Caco-2 (cell line): ENCODE measurements at regions not wholly inside any gene's neighbourhood (a gene's known extent, or its start where the extent isn't known, plus 50 kb on each side); places are given as distances from the start of the nearest gene placed in this dataset.

Source experiments
- BruUV-seq: library from RNA; stranded (reverse); fragments of 400-500 nt; replicated peaks from 2 replicates; lab custom pipeline; 2021; lab: Mats Ljungman, UMichigan
- CTCF ChIA-PET: fragments of 300-600 bp; sonication (Branson Sonifier 250); formaldehyde crosslinking; loops from one replicate; lab custom pipeline; 2022; ENCODE audit warnings: antibody characterized with exemption; lab: Charles Lee
- POLR2A ChIA-PET: fragments of 300-600 bp; sonication (Branson Sonifier 250); formaldehyde crosslinking; loops from one replicate; lab custom pipeline; 2022; ENCODE audit warnings: antibody characterized with exemption; lab: Charles Lee
- DNase-seq, 2 experiments: peaks; one replicate each; pipeline versions ENCODE4 v3.0.0 to v3.0.0-alpha.2; 2020 to 2022
- H3K27me3 ChIP-seq: replicated peaks from 2 replicates; pipeline ENCODE4 v1.6.0; 2011; ENCODE audit warnings: low read length; ENCODE audit not compliant: control insufficient read depth, insufficient read depth
- H3K36me3 ChIP-seq: 2 replicates; pipeline ENCODE4 v1.5.1; 2011; ENCODE audit warnings: low read length; ENCODE audit not compliant: control insufficient read depth, insufficient read depth
- H3K4me1 ChIP-seq: fragments of 250-450 bp; sonication (Bioruptor Pico); 2 replicates; pipeline ENCODE4 v1.5.1; 2020; ENCODE audit warnings: mild to moderate bottlenecking
- H3K4me3 ChIP-seq: 2 replicates; pipeline ENCODE4 v1.5.1; 2011; ENCODE audit warnings: low read depth, mild to moderate bottlenecking, control low read depth, low read length
- H3K9me3 ChIP-seq: fragments of 250-450 bp; sonication (Bioruptor Pico); 2 replicates; pipeline ENCODE4 v1.5.1; 2020; ENCODE audit warnings: mild to moderate bottlenecking, moderate library complexity
- H3K27ac Mint-ChIP-seq: one replicate; pipeline ENCODE4 v1.8.0; 2022; ENCODE audit warnings: mixed read lengths; ENCODE audit not compliant: unreplicated experiment
- H3K27me3 Mint-ChIP-seq: one replicate; pipeline ENCODE4 v1.8.0; 2022; ENCODE audit warnings: mixed read lengths; ENCODE audit not compliant: insufficient read depth, unreplicated experiment
- H3K36me3 Mint-ChIP-seq: one replicate; pipeline ENCODE4 v1.8.0; 2022; ENCODE audit warnings: mild to moderate bottlenecking, mixed read lengths; ENCODE audit not compliant: insufficient read depth, unreplicated experiment
- H3K4me1 Mint-ChIP-seq: one replicate; pipeline ENCODE4 v1.8.0; 2022; ENCODE audit warnings: low read depth, mixed read lengths; ENCODE audit not compliant: unreplicated experiment
- H3K4me3 Mint-ChIP-seq: one replicate; pipeline ENCODE4 v1.8.0; 2022; ENCODE audit warnings: mild to moderate bottlenecking, moderate library complexity, mixed read lengths; ENCODE audit not compliant: unreplicated experiment
- H3K9me3 Mint-ChIP-seq: one replicate; pipeline ENCODE4 v1.8.0; 2022; ENCODE audit warnings: mixed read lengths; ENCODE audit not compliant: unreplicated experiment
- intact Hi-C: fragments of 100-400 bp; cut with micrococcal nuclease; formaldehyde crosslinking; loops from one replicate; pipeline ENCODE4 v1.10.0; 2022; ENCODE audit not compliant: unreplicated experiment
- TF ChIP-seq, protein P1 (sequence below), 2 experiments: fragments of 200-600 bp in 1 of 2; IDR thresholded peaks; 1 replicate in 1 of 2; 2 replicates in 1 of 2; pipeline versions ENCODE4 v1.5.1 to v1.8.0; 2011 to 2022; ENCODE audit warnings: antibody characterized with exemption in 1 of 2, control low read depth in 1 of 2, inconsistent platforms in 1 of 2, low read depth in 1 of 2, low read length in 1 of 2, mild to moderate bottlenecking in 1 of 2, moderate library complexity in 1 of 2; ENCODE audit not compliant: insufficient read depth in 1 of 2, severe bottlenecking in 1 of 2, unreplicated experiment in 1 of 2

DNA sequence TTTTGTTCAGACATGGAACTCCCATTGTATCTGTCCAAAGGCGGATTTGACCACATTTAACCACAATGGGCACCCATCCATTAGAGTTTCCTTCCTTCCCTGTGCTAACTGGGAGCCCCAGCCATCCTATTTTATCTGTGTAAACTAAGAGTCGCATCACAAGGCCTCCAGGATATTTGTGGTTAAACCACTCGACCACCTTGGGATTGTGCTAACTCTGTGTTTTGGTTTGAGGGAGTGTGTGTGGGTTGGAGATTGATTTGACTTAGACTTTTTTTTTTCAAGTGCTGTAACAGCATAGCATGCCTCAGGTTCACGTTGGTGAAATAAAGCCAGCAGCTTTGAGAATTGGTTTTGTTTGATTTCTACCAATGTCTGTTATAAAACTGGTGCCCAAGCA lies 100.4 kb upstream of the TP63 start:
- BruUV-seq: no TSS peak
- H3K4me3 ChIP-seq: no peak overlapping the region
- no peak overlapping the region for H3K4me3 Mint-ChIP-seq
- no peaks in the 10 kb centered on the region for H3K36me3 ChIP-seq
- no peak overlapping the region for H3K27ac Mint-ChIP-seq
- intact Hi-C loops: no loop called here
- no peaks in the 10 kb centered on the region for H3K27me3 ChIP-seq
- POLR2A ChIA-PET: no interaction called here
- no peaks in the 10 kb centered on the region for H3K9me3 Mint-ChIP-seq
- no peaks in the 10 kb centered on the region for H3K9me3 ChIP-seq
- H3K4me1 ChIP-seq: no peaks in the 10 kb centered on the region
- no peaks in the 10 kb centered on the region for H3K36me3 Mint-ChIP-seq
- no peaks in the 10 kb centered on the region for H3K27me3 Mint-ChIP-seq
- TF ChIP-seq, protein P1, sequence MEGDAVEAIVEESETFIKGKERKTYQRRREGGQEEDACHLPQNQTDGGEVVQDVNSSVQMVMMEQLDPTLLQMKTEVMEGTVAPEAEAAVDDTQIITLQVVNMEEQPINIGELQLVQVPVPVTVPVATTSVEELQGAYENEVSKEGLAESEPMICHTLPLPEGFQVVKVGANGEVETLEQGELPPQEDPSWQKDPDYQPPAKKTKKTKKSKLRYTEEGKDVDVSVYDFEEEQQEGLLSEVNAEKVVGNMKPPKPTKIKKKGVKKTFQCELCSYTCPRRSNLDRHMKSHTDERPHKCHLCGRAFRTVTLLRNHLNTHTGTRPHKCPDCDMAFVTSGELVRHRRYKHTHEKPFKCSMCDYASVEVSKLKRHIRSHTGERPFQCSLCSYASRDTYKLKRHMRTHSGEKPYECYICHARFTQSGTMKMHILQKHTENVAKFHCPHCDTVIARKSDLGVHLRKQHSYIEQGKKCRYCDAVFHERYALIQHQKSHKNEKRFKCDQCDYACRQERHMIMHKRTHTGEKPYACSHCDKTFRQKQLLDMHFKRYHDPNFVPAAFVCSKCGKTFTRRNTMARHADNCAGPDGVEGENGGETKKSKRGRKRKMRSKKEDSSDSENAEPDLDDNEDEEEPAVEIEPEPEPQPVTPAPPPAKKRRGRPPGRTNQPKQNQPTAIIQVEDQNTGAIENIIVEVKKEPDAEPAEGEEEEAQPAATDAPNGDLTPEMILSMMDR (IDR thresholded peaks at IDR 0.05; ENCODE audit: insufficient read depth in 1 of 2, low read depth in 1 of 2, low read length in 1 of 2, severe bottlenecking in 1 of 2, unreplicated experiment in 1 of 2): no peak
- no peak for DNase-seq
- CTCF ChIA-PET: no interaction called here
- no peaks in the 10 kb centered on the region for H3K4me1 Mint-ChIP-seq

DNA sequence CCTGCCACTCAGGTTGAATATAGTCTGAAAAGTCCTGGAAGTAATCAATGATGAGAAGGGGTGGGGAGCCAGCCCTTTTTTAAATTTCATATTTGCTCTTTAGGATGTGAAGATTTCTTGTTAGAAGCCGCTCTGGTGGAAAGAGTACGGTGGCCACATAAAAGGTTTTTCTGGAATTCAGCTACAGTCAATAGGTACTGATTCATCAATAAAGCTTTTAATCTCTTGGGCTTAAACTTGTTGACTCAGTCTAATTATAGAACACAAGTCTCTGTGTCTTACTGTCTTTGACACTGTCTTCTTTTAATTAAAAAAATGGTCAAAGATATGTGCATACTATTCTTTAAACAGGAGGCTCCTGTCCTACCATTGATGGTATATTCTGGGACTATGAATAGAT lies 99.9 kb upstream of the TP63 start:
- H3K4me3 Mint-ChIP-seq: no peak overlapping the region
- intact Hi-C loops: no loop called here
- Histone ChIP-seq H3K4me1 (no peaks in the 10 kb centered on the region), H3K27me3 (no peaks in the 10 kb centered on the region), H3K9me3 (no peaks in the 10 kb centered on the region), H3K4me3 (no peak overlapping the region), H3K36me3 (no peaks in the 10 kb centered on the region)
- peaks cover under 1% of the 10 kb centered on the region for H3K27me3 Mint-ChIP-seq
- ChIA-PET POLR2A (no interaction called here), CTCF (no interaction called here)
- TF ChIP-seq, protein P1 (IDR thresholded peaks at IDR 0.05; ENCODE audit: insufficient read depth in 1 of 2, low read depth in 1 of 2, low read length in 1 of 2, severe bottlenecking in 1 of 2, unreplicated experiment in 1 of 2): no peak
- no peaks in the 10 kb centered on the region for H3K36me3 Mint-ChIP-seq
- H3K27ac Mint-ChIP-seq: no peak overlapping the region
- DNase-seq: no peak
- H3K9me3 Mint-ChIP-seq: no peaks in the 10 kb centered on the region
- no peaks in the 10 kb centered on the region for H3K4me1 Mint-ChIP-seq
- no TSS peak for BruUV-seq

DNA sequence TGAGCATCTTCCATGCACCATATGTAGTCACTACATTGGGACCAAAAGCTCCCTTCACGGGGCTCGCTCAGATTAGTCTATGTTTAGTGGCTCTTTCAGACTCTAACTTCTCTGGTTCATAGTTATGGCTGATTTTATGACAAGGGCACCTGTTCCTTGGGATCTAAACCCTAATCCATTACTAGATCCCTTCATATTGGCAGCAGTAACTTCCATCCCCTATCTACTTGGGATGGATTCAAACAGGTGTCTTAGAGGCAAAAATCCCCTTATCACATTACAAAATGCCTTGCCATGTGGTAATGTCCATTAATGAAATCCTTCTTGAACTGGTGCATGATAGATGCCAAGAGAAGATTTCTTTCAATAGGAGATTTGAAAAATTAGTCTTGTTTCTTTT lies 96.7 kb upstream of the TP63 start:
- Histone ChIP-seq H3K4me3 (no peak overlapping the region), H3K36me3 (no peaks in the 10 kb centered on the region), H3K4me1 (no peaks in the 10 kb centered on the region), H3K27me3 (no peaks in the 10 kb centered on the region), H3K9me3 (no peaks in the 10 kb centered on the region)
- Mint-ChIP-seq H3K4me1 (no peaks in the 10 kb centered on the region), H3K4me3 (no peak overlapping the region), H3K9me3 (no peaks in the 10 kb centered on the region), H3K27ac (no peak overlapping the region), H3K36me3 (no peaks in the 10 kb centered on the region), H3K27me3 (peaks cover 9% of the 10 kb centered on the region)
- intact Hi-C loops: no loop called here
- CTCF ChIA-PET: no interaction called here
- DNase-seq: no peak
- TF ChIP-seq, protein P1 (IDR thresholded peaks at IDR 0.05; ENCODE audit: insufficient read depth in 1 of 2, low read depth in 1 of 2, low read length in 1 of 2, severe bottlenecking in 1 of 2, unreplicated experiment in 1 of 2): no peak
- BruUV-seq: no TSS peak
- POLR2A ChIA-PET: no interaction called here
